Pancreas (tissue), 10 donors: ENCODE measurements at regions not wholly inside any gene's neighbourhood (a gene's known extent, or its start where the extent isn't known, plus 50 kb on each side); places are given as distances from the start of the nearest gene placed in this dataset.
A peak's percentile ranks its signal among the peaks of the same experiment; 100 is the strongest.

Experiments used
- ATAC-seq, 4 donors: fragments of 200-7000 bp; cut with Tn5 transposase; one replicate each; pipeline versions ENCODE4 v1.8.0 to v1.9.1; 2020; ENCODE audit warnings: mild to moderate bottlenecking in 4 of 4, moderate library complexity in 4 of 4
- DNase-seq, 6 donors: peaks; one replicate each; pipeline ENCODE4 v3.0.0-alpha.2; 2020
- FAIRE-seq: peaks from 2 replicates; lab custom pipeline; 2012; peaks lifted over from hg19 to GRCh38; lab: Jason Lieb, UNC
- H3K27ac ChIP-seq, 4 donors: fragments of 200-600 bp; sonication (generic); 1 replicate in 3 of 4; 2 replicates in 1 of 4; pipeline versions ENCODE4 v1.5.0 to v1.8.0; 2020
- H3K27me3 ChIP-seq, 4 donors: fragments of 200-600 bp; one replicate each; pipeline ENCODE4 v1.8.0; 2021
- H3K36me3 ChIP-seq, 3 donors: fragments of 200-600 bp; sonication (generic) in 1 of 3; one replicate each; pipeline versions ENCODE4 v1.5.0 to v1.8.0; 2020 to 2021
- H3K4me1 ChIP-seq, 3 donors: fragments of 200-600 bp; one replicate each; pipeline ENCODE4 v1.8.0; 2021
- H3K4me3 ChIP-seq, 4 donors: fragments of 200-600 bp; sonication (generic) in 2 of 4; one replicate each; pipeline versions ENCODE4 v1.5.0 to v1.8.0; 2020 to 2021
- H3K9me3 ChIP-seq, 4 donors: fragments of 200-600 bp; one replicate each; pipeline ENCODE4 v1.8.0; 2021
- WGBS, 2 donors: extraction: QIAGEN DNeasy Blood & Tissue Kit; methylation state at CpG; one replicate each; pipeline ENCODE4 v1.1.7; 2013; 5-methylcytosine and 5-hydroxymethylcytosine counted together
- intact Hi-C, 3 donors: fragments of 100-400 bp; cut with DNase I; formaldehyde crosslinking; loops; one replicate each; pipeline versions ENCODE4 v1.11.1 to v1.14.2; 2022
- TF ChIP-seq, protein P1 (sequence below), 4 donors: fragments of 200-600 bp; sonication (generic) in 3 of 4; IDR thresholded peaks; one replicate each; pipeline versions ENCODE4 v1.5.0 to v1.8.0; 2021; ENCODE audit warnings: antibody characterized with exemption in 4 of 4
- donor health status: healthy with polysubstance abuse.
- donor health status: DM: no; HTN: no; CAD: no; lungs with moderate emphysema.
- donor health status: DM: no; HTN: no; CAD: no.
- donor health status: control.
- donor health status: control.
- donor health status: Bipolar disorder and iron deficiency.
- donor health status: DM: yes; HTN: yes; CAD: no.
- donor health status: DM: no; HTN: no; CAD: no.
- donor health status: DM: no; HTN: no; CAD: no.
- donor health status: DM: yes; HTN: yes; CAD: no.

- ATAC-seq (no peak), FAIRE-seq (no peak), DNase-seq (peak in 2 of 6 donors; percentile 43 to 49)
- no peaks in the 10 kb centered on the region for H3K36me3 ChIP-seq
- TF ChIP-seq, protein P1, sequence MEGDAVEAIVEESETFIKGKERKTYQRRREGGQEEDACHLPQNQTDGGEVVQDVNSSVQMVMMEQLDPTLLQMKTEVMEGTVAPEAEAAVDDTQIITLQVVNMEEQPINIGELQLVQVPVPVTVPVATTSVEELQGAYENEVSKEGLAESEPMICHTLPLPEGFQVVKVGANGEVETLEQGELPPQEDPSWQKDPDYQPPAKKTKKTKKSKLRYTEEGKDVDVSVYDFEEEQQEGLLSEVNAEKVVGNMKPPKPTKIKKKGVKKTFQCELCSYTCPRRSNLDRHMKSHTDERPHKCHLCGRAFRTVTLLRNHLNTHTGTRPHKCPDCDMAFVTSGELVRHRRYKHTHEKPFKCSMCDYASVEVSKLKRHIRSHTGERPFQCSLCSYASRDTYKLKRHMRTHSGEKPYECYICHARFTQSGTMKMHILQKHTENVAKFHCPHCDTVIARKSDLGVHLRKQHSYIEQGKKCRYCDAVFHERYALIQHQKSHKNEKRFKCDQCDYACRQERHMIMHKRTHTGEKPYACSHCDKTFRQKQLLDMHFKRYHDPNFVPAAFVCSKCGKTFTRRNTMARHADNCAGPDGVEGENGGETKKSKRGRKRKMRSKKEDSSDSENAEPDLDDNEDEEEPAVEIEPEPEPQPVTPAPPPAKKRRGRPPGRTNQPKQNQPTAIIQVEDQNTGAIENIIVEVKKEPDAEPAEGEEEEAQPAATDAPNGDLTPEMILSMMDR (IDR thresholded peaks at IDR 0.05): no peak
- H3K4me3 ChIP-seq: no peak overlapping the region
- H3K9me3 ChIP-seq: no peaks in the 10 kb centered on the region
- peaks cover 0 to 6% (median 1%) of the 10 kb centered on the region in 4 donors for H3K27me3 ChIP-seq
- H3K4me1 ChIP-seq: no peaks in the 10 kb centered on the region
- H3K27ac ChIP-seq: no peak overlapping the region
- intact Hi-C loops: no loop called here
- WGBS, 2 donors: 54 to 58% methylated on average over 29 of the region's 29 CpGs
Observed at GRCh38 chr19:30070198-30070967, 128.3 kb downstream of the URI1 start.

- Histone ChIP-seq H3K27me3 (peaks cover 0 to 10% (median 1%) of the 10 kb centered on the region in 4 donors), H3K9me3 (no peaks in the 10 kb centered on the region), H3K4me3 (no peak overlapping the region), H3K27ac (no peak overlapping the region), H3K36me3 (no peaks in the 10 kb centered on the region), H3K4me1 (no peaks in the 10 kb centered on the region)
- ATAC-seq (no peak), FAIRE-seq (no peak), DNase-seq (peak in 2 of 6 donors; percentile 50 to 52)
- intact Hi-C loops: no loop called here
- TF ChIP-seq, protein P1 (IDR thresholded peaks at IDR 0.05): no peak
- WGBS, 2 donors: 46 to 49% methylated on average over 26 of the region's 26 CpGs
Observed at GRCh38 chr19:30070968-30071632, 129.1 kb downstream of the URI1 start.

DNA sequence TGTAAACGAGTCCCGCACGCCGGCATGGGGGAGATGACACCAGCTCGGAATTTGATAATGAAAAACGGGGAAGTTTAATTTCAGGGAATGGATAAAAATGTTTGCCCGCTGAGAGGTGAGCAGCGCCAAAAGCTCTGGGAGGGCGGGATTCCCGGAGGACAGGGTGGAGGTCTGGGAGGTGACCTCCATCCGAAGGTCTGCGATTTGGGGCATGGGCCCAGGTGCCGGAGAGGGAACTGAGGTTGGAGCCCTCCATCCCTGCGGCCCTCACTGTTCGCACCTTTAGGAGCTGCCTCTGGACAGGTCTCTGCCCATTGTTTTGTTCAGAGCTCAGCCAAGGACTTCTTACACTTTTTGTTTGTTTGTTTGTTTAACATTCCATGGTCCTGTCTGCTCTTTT, 129.8 kb downstream of the URI1 start:
- peak in 2 of 6 donors; percentile 23 to 29 for DNase-seq

DNA sequence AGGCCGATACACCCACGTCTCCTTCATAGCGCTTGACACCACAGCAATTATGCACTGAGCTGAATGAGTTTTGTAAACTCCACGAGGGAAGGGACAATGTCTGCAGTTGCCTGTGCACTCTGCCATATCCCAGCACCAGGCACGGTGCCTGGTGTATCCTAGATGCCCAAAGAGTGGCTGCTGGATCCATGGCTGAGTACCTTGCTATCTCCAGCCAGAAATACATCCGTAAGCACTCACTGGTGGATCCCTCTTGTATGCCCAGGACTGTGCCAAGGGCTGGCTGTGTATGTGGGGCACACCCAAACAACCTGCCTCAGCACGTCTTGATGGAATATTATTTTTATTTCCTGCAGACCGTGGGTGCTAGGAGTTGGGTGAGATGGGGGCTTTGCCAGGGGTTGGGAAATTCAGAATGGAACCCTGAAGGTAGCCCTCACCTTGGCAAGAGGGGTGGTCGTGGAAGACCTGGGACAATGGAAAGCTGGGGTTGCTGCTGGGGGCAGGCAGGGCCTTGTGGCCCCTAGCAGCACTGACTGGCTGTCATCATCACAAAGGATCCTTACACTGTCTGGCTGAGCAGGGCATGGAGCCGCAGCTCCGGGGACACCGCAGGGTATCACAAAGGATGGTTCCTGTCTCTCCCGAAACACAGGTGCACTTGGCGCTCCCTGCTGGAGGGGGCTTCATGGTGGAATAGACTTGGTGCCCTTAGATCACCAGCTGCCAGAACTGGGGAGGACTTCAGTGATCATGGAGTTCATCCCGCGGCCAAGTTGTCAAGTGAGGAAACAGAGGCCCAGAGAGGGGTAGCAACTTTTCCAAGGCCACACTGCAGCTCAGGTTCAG, 131.3 kb downstream of the URI1 start:
- Histone ChIP-seq H3K27me3 (peaks cover 0 to 10% (median 1%) of the 10 kb centered on the region in 4 donors), H3K27ac (no peak overlapping the region), H3K4me3 (no peak overlapping the region), H3K4me1 (no peaks in the 10 kb centered on the region), H3K9me3 (no peaks in the 10 kb centered on the region), H3K36me3 (no peaks in the 10 kb centered on the region)
- TF ChIP-seq, protein P1 (IDR thresholded peaks at IDR 0.05): no peak
- ATAC-seq (no peak), FAIRE-seq (no peak), DNase-seq (peak in 2 of 6 donors; percentile 20 to 23)
- 77 to 84% methylated on average over 16 of the region's 16 CpGs for WGBS, 2 donors
- intact Hi-C loops: no loop called here

More for the DNA sequence above, 129.8 kb downstream of the URI1 start:
- Histone ChIP-seq H3K27me3 (peaks cover 0 to 10% (median 1%) of the 10 kb centered on the region in 4 donors), H3K27ac (no peak overlapping the region), H3K9me3 (no peaks in the 10 kb centered on the region), H3K4me3 (no peak overlapping the region), H3K36me3 (no peaks in the 10 kb centered on the region), H3K4me1 (no peaks in the 10 kb centered on the region)
- intact Hi-C loops: no loop called here
- WGBS, 2 donors: 73 to 79% methylated on average over 15 of the region's 15 CpGs
- ATAC-seq: no peak
- TF ChIP-seq, protein P1 (IDR thresholded peaks at IDR 0.05): no peak
- FAIRE-seq: no peak
